ENCODE measurements at regions not wholly inside any gene's neighbourhood (a gene's known extent, or its start where the extent isn't known, plus 50 kb on each side); places are given as distances from the start of the nearest gene placed in this dataset.
"Not testable (repeated sequence)": the region's sequence is repeated elsewhere in the genome, so short reads cannot be mapped to it uniquely, and the experiment has no call there.

DNA sequence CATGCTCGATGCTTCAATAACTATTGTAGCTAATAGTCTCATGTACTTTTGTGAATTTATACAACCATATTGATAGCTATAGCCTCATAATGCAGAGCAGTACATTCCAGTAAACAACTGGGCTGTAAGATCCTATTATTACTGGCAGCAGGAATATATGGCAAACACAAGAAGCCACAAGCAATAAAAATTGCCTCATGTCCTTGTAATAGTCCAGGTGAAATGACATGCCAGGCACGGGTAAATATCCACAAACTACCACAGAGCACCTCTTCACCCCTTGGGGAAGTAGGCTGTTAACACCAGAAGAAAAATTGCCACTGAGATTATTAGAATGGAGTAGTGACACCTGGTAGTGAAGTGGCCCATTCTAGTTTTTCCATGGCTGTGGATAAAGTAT, 158.3 kb downstream of the MTX2 start:
- no peak for DNase-seq

DNA sequence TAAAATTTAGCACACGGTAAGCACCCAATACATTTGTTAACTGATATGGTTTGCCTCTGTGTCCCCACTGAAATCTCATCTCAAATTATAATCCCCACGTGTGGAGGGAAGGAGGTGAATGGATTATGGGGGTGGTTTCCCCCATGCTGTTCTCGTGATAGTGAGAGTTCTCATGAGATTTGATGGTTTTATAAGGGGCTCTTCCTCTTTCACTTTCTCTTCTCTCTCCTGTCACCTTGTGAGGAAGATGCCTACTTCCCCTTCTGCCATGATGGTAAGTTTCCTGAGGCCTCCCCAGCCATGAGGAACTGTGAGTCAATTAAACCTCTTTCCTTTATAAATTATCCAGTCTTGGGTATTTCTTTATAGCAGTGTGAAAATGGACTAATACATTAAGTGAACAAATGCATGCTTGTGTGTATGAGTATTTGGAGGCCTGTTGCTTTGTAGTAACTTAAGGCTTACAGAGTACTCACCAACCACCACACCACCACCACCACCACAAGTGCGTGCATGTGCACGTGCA, 159.8 kb downstream of the MTX2 start:
- not testable (repeated sequence) for DNase-seq

DNA sequence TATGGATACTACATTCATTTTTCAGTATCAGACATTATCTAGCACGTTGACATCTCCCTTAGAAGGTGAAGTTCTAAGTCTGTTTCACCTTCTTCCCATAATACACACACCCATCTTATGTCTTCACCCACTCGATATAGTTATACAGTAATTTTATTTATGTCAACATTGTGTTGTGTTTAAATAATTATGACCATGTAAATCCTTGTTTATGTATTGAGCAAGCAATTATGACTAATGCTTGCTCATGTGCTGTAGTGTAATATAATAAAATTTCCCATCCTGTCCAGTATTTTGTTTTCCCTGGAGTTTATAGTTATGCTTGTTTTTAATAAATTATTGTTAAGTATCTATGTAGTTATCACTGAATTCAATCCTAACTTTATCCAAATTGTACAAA, 163.2 kb downstream of the MTX2 start:
- DNase-seq = no peak

DNA sequence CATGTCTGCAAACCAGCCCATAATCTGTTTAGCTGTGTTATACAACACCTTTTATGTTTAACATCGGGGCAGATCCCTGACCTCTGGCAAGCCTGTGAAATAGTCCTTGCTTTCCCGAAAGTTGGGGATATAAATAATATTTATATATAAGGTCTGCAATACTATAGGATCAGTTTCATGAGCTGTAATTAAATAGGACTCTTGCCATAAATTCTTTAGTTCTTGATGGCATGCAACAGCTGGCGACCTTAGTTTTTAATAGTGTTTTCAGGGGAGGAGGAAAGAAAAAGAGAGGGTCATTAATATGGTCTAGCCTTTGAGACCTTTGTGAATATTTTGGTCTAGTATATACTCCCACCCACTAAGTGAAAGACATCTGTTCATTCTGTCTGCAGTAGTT, 166.5 kb downstream of the MTX2 start:
- no peak for DNase-seq

DNA sequence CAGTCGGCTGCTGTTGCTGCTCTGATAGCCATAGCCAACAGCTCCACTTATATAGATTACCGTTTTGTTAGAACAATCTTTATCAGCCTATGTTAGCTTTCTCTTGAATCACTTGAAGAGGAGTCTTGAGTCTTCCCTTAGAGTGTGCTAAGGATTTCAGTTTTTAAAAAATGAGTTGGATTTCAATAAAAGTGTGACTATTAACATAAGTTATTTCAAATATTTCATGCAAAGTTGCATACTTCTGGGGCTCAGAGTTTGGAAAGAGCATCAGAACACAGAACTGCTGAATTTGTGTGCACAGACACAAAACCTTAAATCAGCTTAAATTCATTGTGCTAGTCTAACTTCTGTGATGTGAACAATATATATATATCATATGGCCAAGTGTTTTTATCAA, 174.7 kb downstream of the MTX2 start:
- no peak for DNase-seq

DNA sequence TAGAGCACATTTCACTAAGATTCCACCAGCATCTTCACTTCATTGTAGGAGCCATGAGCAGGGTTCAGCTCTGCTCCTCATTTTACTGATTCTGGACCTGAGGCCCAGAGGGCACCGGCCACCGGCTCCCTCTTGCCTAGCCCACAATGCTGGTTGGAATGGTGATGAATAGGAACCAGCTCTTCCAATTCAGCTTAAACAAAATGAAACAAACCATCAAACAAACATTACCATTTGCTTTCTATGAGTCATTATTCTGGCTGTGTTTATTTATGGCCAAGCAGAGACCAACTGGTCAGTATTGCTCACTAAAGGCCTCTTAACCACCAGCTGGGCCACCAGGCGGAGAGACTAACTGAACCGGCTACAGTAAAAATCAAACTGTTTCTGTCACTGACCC, 176.7 kb downstream of the MTX2 start:
- no peak for DNase-seq

DNA sequence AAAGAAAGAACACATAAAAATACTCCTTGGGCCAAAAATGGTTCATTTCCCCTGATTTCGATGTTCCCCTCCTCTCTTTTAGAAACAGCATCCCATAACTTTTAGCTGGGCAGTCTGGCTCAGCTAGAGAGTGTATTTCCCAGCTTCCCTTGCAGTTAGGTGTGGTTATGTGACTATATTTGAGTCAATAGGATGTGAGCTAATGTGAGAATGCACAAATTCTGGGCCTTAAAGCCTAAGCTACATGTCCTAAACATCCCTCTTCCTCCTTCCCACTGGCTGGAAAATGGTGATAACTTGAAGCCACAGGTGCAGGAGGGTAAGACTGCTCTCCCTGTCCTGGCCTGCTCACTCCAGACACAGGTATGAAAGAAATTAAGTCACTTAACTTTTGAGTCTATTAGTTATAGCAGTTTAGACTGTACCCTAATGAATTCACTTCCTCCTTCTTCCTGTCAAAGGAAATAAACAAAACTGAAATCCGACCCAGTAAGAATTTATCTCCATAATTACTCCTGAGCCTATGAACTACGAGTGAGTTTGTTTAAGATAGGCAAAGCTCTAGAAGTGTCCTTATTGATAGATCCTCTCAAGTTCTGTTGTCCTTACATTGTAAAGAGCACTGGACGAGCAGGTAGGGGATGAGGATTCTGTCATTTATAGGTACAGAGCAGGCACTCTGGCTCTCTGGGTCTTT, 177.6 kb downstream of the MTX2 start:
- no peak for DNase-seq

DNA sequence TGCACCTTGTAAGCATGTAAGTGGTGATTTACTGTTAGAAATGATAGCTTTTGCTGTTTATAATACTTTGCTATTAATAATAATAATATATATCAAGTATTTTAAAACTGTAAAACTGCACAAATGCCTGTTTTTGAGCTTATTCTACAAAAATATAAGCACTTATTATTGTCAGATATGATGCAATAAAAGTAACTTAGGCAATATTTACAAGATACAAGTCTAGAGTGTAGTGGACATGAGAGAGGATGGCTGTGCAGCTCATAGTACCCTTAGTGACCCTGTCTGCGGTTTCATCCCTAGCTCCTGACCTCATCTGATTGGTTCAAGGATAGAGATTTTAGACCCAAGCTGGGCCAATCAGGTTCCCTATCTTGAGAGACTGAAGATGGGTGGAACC, 178.4 kb downstream of the MTX2 start:
- no peak for DNase-seq

DNA sequence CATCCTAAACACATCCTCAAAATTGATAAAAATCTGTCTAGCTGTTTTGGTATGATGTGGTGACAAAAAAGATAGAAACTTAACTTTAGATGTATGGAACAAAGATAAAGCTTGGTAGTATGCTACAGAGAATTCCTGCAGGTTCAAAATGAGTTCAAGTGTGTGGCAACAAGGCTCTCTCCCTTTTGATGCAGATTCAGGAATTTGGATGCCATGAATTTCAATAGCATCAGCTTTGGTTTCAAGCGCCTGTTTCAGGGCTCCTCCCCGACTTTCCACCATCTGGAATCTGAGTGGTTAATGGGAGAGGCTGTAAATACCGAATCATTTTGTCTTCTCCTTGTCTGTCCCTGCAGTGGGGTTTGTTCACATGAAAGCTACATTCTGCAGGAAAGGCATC, 180.6 kb downstream of the MTX2 start:
- DNase-seq = no peak

DNA sequence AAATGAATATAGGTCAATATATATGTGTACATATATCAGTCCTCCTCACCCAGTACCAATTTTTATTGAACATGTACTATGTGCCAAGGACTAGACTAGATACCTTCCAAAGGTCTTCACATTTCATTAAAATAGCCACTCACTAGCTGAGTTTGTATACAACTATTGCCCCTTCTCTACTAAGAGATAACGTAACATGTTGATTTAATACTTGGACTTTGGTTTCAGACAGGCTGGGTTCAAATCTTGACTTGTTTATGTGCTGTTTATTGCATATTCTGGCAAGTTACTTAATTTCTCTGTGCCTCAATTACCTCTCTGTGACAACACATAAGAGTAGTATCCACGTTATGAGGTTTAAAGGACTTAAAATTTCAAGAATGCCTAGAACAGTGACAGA, 184.5 kb downstream of the MTX2 start:
- no peak for DNase-seq

DNA sequence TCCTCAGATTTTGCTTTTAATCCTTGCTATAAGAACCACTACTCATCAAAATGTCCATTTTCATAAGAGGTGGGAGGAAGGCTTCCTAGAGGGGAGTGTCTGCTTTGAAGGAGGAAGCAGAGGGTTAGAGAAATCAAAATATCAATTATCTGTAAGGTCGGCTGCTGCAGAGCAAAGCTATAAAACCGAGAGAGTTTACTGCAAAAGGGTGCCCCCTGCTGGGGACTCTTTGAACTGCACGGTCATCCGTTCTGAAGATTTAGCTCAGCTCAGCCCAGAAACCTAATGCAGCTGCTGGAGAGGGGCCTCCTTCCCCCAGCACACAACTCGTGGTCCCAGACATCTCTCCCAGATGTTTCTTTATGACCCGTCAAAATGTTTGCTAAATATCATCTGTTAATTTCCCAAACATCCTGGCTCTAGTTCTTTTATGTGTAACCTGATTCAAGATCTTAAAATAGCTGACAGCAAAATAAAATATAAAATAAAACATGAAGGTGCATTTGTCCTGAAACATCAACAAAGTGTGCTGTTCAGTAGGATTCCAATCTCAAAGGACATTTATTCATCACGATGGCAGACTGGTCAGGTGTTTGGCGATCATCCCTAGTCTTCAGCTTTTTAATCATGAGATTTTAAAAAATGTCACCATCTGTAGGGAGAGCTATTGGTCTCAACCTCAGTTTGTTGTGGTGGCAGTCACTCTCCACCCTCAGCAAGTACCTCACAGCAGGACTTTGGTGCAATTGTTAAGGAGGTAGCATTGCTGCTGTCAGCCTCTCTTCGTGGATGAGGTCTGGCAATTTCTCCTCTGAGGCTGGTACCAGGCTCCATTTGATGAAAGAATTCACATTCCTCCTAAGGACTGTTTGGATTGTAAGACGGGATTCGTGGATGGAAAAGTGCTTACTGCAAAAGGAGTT, 185.9 kb downstream of the MTX2 start:
- peak; percentile 84 for DNase-seq

DNA sequence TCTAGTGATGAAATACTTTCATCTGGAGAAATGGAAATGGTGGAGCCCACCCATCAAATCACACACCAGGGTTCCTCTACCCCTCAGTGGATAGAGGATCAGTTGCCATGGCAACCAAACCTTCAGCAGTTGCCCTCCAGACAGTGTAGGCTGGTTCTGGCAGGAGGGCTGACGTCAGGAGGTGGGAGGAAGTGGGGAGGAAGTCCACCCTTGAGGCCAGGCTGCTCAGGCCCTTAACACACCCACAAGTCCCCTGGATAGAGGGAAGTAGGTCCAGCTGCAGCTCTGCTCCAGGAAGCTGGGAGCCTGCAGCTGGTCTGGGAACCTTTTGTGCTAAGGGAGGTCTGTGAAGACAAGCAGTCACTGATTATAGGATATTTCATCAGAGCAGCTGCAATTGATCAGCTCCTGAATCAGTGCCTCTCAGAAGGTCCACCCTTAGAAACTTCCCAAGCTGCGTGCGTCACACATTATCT, 186.6 kb downstream of the MTX2 start:
- no peak for DNase-seq

DNA sequence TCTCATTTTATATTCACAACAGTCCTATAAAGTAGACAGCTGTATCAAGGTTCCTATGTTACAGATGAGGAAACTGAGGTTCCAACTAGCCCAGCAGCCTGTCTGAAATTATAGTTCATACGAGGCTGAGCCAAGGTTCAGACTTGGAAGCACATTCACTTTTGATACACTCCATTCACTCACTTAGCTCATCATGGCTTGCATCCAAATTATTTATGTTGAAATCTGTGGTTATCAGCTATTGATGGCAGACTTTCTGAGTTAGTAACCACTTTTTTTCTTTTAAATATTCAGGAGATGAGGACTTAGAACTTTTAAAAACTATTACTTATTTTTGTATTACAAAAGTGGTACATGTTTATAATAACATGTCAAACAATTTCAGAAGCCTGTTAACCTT, 188.2 kb downstream of the MTX2 start:
- DNase-seq = no peak

DNA sequence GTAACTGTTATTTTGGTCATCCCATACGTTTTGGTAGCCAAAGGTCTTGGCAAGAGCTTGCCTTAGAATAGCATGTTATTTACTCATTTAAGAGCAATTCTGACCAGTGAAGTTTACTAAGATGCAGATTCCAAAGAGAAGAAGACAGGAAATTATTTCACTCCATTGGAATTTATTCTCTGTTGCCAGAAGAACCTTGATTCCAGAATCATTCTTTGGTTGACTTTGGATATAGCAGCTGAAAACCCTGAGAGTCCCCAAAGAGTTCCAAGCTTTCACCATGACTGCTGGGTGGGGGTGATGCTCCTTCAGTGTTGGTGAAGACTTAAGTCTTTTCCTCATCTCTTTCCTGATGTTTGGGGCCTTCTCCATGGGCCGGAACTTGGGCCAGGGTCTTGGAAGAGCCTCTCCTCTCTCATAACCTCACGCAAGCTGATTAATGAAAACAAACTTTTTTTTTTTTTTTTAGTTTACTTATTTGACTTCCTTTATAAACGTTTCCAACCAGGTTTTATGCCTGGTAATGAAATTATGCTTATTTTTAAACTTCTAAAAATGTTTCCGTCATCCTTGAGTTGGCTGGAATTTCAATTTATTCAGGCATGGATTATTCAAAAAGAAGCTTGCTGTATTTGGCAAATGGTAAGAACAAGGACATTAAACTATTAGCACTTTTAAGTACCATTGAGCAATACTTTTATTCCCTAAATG, 192.0 kb downstream of the MTX2 start:
- DNase-seq = no peak

DNA sequence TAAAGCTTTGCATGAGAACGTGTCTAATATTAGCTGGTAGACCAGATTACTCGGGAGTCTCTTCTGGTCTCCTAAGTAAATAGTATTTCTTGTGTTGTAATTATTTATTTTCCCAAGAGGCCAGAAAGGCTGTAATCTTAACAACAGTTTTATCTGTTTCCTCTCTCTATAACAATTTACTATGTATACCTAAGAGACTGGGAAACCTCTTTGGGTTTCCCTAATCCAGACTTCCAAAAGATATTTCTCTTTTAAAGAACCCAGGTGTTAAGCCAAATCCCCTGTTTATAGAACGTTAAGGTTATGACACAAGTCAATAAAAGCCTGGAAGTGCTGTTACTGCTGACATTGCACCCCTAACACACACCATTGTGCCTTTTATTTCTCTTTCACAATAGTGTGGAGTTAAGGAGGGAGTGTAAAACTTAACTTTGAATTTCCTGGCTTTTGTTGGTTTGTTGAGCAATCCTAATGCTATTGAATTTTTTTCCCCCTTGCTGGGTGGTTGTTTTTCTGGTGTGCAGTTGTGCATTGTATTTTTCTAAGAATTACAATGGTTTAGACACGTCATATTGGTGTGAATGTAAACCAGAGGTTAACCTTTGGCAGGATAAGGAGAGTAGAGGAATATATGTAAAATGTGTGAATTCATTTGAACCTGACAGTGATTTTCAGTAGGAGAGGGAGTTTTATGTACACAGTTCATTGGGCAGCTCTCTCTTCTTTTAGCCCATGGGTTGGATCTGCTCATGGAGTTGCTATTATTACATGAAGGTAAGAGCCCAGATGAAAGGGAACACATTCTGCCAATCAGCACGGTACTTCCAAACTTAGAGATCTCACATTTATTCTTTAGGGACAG, 192.8 kb downstream of the MTX2 start:
- DNase-seq = no peak

DNA sequence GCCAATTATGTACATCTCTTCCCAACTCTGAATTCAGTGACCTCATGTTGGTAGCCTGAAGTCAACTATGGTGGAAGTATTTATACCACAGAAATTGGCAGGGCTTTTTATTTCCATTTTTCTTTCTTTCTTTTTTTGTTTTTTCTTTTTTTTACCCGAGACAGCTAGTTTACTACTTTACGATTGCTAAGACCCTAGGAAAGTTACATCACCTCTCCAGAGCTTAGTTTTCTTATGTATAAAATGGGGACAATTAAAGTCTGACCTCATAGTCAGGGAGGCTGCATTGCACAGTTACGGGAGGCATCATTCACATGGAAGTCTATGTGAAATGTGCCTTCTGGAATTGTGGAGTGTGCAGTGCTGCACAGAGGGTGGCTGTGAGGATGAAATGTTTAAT, 194.3 kb downstream of the MTX2 start:
- DNase-seq = no peak

DNA sequence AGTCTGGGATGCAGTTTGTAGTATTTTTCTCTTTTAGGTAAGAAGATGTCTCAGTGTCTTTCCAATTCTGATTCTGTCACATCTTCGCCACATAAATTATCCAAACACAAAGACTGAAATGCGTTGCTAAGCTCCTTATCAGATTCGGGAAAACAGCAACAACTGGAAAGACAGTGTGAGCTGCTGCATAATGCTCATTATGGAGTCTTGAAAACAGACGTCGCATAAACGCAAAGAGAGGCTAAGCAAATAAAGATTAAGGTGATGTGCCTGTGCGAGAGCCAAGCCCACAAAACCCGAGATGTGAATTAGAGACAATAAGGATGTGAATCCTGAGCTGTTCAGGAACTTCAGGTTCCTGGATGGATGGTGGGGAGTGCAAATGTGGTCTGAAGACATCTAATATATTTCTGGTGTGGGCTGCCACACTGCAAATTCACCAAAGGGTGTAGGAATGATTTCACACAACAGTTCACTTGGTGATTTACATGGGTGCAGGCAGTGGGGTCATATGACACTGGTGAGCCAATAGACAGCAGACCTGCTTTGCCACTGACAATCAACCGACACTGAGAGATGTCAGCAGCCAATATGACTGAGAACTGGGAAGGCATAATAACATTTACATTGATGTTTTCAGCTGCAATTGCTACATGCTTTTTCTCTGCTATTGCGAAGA, 195.8 kb downstream of the MTX2 start:
- peak; percentile 72 for DNase-seq

DNA sequence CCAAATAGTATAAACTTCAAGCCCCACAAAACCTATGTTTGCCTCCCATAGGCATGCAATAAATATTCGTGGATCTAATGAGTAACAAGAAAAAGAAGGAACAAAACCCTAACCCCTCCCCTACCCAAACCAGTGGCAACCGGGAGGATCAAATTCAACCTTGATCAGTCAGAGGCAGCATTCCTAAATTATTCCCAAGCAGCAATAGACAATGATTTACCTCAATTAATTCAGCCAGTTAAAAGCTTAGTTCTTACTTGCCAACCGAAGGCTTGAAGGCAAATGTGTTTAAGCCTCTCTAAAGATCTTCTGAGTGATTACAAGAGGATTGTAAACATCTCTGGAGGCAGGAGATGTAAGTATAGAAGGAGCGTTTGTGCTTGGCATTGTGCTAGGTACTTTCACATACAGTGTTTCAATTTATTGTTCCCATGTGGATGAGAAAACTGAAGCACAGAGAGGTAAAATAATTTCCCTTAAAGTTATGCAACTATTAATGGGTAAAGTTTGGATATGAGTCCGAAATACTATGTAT, 197.7 kb downstream of the MTX2 start:
- no peak for DNase-seq

DNA sequence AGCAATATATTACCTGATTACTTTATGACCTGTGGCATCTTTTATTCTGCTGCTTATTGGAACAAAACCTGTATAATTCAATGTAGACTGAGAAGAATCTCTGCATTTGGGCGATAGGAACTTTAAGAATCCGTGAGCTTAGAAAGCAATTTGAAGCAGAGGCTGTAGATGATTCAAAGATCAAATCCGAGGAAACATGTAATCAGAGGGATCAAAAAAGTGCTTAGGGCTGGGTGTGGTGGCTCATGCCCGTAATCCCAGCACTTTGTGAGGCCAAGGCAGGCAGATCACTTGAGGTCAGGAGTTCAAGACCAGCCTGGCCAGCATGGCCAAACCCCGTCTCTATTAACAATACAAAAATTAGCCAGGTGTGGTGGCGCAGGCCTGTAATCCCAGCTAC, 198.4 kb downstream of the MTX2 start:
- no peak for DNase-seq

DNA sequence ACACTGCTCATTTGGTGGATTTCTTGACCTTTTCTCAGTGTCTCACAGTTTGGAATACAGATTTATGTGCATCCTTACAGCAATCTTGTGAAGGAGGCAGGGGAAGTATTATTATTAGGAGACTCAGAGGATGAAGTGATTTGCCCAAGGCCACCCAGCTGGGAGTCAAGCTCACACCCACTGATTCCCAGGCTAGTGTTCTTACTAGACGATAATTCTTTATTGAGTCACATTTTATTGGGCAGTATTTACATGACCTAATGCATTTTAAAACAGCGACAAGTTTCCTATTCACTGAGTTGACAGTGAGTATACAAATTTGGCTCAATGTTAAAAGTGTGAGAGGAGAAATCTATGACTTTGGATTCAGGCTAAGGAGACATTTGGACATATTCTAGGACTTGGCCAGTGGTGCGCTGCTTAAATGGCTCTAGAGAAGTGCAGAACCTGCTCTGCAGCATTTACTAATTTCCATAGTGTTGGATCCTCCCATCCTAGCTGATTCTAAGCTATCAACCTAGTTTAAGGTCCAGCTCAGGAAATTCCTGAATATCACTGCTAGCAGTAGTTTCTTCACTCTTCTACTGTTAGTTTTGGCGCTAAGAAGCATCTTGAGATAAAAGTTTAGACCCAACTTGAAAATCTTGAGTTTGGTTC, 199.3 kb downstream of the MTX2 start:
- no peak for DNase-seq

DNA sequence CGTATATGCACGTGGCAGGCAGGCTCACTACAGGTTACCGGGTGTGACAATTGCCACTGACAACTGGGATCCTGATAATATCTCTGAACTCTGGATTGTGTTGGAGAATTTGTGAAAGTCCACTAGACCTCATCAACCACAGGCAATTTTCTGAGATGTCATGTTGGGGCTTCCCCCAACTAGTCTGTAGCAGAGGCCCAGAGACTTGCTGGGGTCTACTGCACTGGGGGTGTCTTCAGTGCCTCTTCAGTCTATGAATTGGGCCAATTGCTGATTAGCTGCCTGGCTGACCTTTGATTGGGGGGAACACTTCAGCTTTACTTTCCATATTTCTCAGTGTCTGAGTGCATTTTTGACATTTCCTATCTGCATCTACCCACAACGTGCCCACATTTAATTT, 201.5 kb downstream of the MTX2 start:
- DNase-seq = no peak
